Activated CD4-positive, alpha-beta T cell treated with anti-CD3 and anti-CD28 coated beads, Interleukin-2, amount 10 ng/mL, durations not matched to agents 7 days and 5 days (primary cell): ENCODE measurements at regions not wholly inside any gene's neighbourhood (a gene's known extent, or its start where the extent isn't known, plus 50 kb on each side); places are given as distances from the start of the nearest gene placed in this dataset.

ENCODE experiments used
- CTCF ChIA-PET: fragments of 350-600 bp; sonication (Branson Sonifier 250); formaldehyde crosslinking; loops from one replicate; lab custom pipeline; 2021; ENCODE audit warnings: antibody characterized with exemption; lab: Charles Lee
- POLR2A ChIA-PET: fragments of 350-600 bp; sonication (Branson Sonifier 250); formaldehyde crosslinking; loops from one replicate; lab custom pipeline; 2021; ENCODE audit warnings: antibody characterized with exemption; lab: Charles Lee
- DNase-seq: peaks from one replicate; pipeline ENCODE4 v3.0.0-alpha.2; 2020
- H3K27ac Mint-ChIP-seq: one replicate; pipeline ENCODE4 v1.8.0; 2021; ENCODE audit warnings: mild to moderate bottlenecking, moderate library complexity, mixed read lengths
- H3K27me3 Mint-ChIP-seq: one replicate; pipeline ENCODE4 v1.8.0; 2021; ENCODE audit warnings: mixed read lengths
- H3K36me3 Mint-ChIP-seq: one replicate; pipeline ENCODE4 v1.8.0; 2021; ENCODE audit warnings: low read depth, mixed read lengths
- H3K4me1 Mint-ChIP-seq: one replicate; pipeline ENCODE4 v1.8.0; 2021; ENCODE audit warnings: mixed read lengths
- H3K4me3 Mint-ChIP-seq: one replicate; pipeline ENCODE4 v1.8.0; 2021; ENCODE audit warnings: mild to moderate bottlenecking, moderate library complexity, mixed read lengths
- H3K9me3 Mint-ChIP-seq: one replicate; pipeline ENCODE4 v1.8.0; 2021; ENCODE audit warnings: mixed read lengths

GRCh38 chr10:43905512-43906236 lies 257.0 kb upstream of the ZNF32 start:
- Mint-ChIP-seq H3K27ac (no peak overlapping the region), H3K4me3 (no peak overlapping the region), H3K9me3 (no peaks in the 10 kb centered on the region), H3K4me1 (no peaks in the 10 kb centered on the region), H3K36me3 (no peaks in the 10 kb centered on the region), H3K27me3 (peaks cover 3% of the 10 kb centered on the region)
- no peak for DNase-seq
- ChIA-PET POLR2A (no interaction called here), CTCF (interaction anchor here (0.6 kb wide), 1 partner anchor 21 kb away, joined by 3 read pairs; no protein-coding TSS in a partner anchor)

- no peak for DNase-seq
- ChIA-PET CTCF (interaction anchor here (0.6 to 0.7 kb wide), 2 partner anchors 28 to 100 kb away, joined by 3 to 5 read pairs; no protein-coding TSS in a partner anchor), POLR2A (no interaction called here)
- H3K27ac Mint-ChIP-seq = no peak overlapping the region
- H3K36me3 Mint-ChIP-seq = no peaks in the 10 kb centered on the region
- no peak overlapping the region for H3K4me3 Mint-ChIP-seq
- H3K4me1 Mint-ChIP-seq = no peaks in the 10 kb centered on the region
- peaks cover 3% of the 10 kb centered on the region for H3K27me3 Mint-ChIP-seq
- no peaks in the 10 kb centered on the region for H3K9me3 Mint-ChIP-seq
Observed at GRCh38 chr10:43904844-43905243, 256.2 kb upstream of the ZNF32 start.

GRCh38 chr10:43904301-43904700 lies 255.6 kb upstream of the ZNF32 start:
- DNase-seq = no peak
- POLR2A ChIA-PET = no interaction called here
- H3K4me1 Mint-ChIP-seq = no peaks in the 10 kb centered on the region

GRCh38 chr10:43903451-43903850 lies 254.8 kb upstream of the ZNF32 start:
- H3K27ac Mint-ChIP-seq = no peak overlapping the region
- POLR2A ChIA-PET = no interaction called here

More at GRCh38 chr10:43904301-43904700, 255.6 kb upstream of the ZNF32 start:
- CTCF ChIA-PET = interaction anchor here (0.6 kb wide), 1 partner anchor 28 kb away, joined by 5 read pairs; no protein-coding TSS in a partner anchor
- no peak overlapping the region for H3K4me3 Mint-ChIP-seq
- no peaks in the 10 kb centered on the region for H3K36me3 Mint-ChIP-seq
- no peaks in the 10 kb centered on the region for H3K9me3 Mint-ChIP-seq
- peaks cover 3% of the 10 kb centered on the region for H3K27me3 Mint-ChIP-seq
- no peak overlapping the region for H3K27ac Mint-ChIP-seq

GRCh38 chr10:43902842-43903241 lies 254.2 kb upstream of the ZNF32 start:
- CTCF ChIA-PET = interaction anchor here (1.7 kb wide), 1 partner anchor 9 kb away, joined by 8 read pairs; no protein-coding TSS in a partner anchor
- POLR2A ChIA-PET = no interaction called here
- no peak overlapping the region for H3K27ac Mint-ChIP-seq
- H3K36me3 Mint-ChIP-seq = no peaks in the 10 kb centered on the region
- H3K4me1 Mint-ChIP-seq = no peaks in the 10 kb centered on the region
- no peak for DNase-seq
- H3K4me3 Mint-ChIP-seq = no peak overlapping the region
- H3K9me3 Mint-ChIP-seq = no peaks in the 10 kb centered on the region
- H3K27me3 Mint-ChIP-seq = peaks cover 3% of the 10 kb centered on the region

More at GRCh38 chr10:43903451-43903850, 254.8 kb upstream of the ZNF32 start:
- CTCF ChIA-PET = interaction anchor here (1.7 kb wide), 1 partner anchor 8 kb away, joined by 8 read pairs; no protein-coding TSS in a partner anchor
- Mint-ChIP-seq H3K4me3 (no peak overlapping the region), H3K27me3 (peaks cover 3% of the 10 kb centered on the region), H3K36me3 (no peaks in the 10 kb centered on the region), H3K9me3 (no peaks in the 10 kb centered on the region), H3K4me1 (no peaks in the 10 kb centered on the region)
- DNase-seq = no peak

- H3K27ac Mint-ChIP-seq = no peak overlapping the region
- H3K4me3 Mint-ChIP-seq = no peak overlapping the region
- DNase-seq = no peak
- ChIA-PET POLR2A (no interaction called here), CTCF (interaction anchor here (1.7 kb wide), 1 partner anchor 9 kb away, joined by 8 read pairs; no protein-coding TSS in a partner anchor)
- no peaks in the 10 kb centered on the region for H3K36me3 Mint-ChIP-seq
- peaks cover under 1% of the 10 kb centered on the region for H3K27me3 Mint-ChIP-seq
- H3K9me3 Mint-ChIP-seq = no peaks in the 10 kb centered on the region
- no peaks in the 10 kb centered on the region for H3K4me1 Mint-ChIP-seq
Observed at GRCh38 chr10:43901744-43902504, 253.2 kb upstream of the ZNF32 start.

- Mint-ChIP-seq H3K27ac (no peak overlapping the region), H3K4me1 (no peaks in the 10 kb centered on the region), H3K9me3 (no peaks in the 10 kb centered on the region), H3K27me3 (no peaks in the 10 kb centered on the region), H3K4me3 (no peak overlapping the region), H3K36me3 (no peaks in the 10 kb centered on the region)
- ChIA-PET POLR2A (no interaction called here), CTCF (no interaction called here)
- DNase-seq = no peak
Observed at GRCh38 chr10:43901302-43901701, 252.6 kb upstream of the ZNF32 start.

GRCh38 chr10:43900571-43900970 lies 251.9 kb upstream of the ZNF32 start:
- CTCF ChIA-PET = no interaction called here

GRCh38 chr10:43899224-43899959 lies 250.7 kb upstream of the ZNF32 start:
- H3K4me3 Mint-ChIP-seq = no peak overlapping the region
- H3K27ac Mint-ChIP-seq = no peak overlapping the region
- CTCF ChIA-PET = no interaction called here
- H3K36me3 Mint-ChIP-seq = no peaks in the 10 kb centered on the region
- no peaks in the 10 kb centered on the region for H3K9me3 Mint-ChIP-seq
- DNase-seq = no peak
- POLR2A ChIA-PET = no interaction called here
- H3K4me1 Mint-ChIP-seq = no peaks in the 10 kb centered on the region
- H3K27me3 Mint-ChIP-seq = peaks cover 6% of the 10 kb centered on the region

More at GRCh38 chr10:43900571-43900970, 251.9 kb upstream of the ZNF32 start:
- no peak overlapping the region for H3K27ac Mint-ChIP-seq
- H3K4me3 Mint-ChIP-seq = no peak overlapping the region
- H3K4me1 Mint-ChIP-seq = no peaks in the 10 kb centered on the region
- POLR2A ChIA-PET = no interaction called here
- no peaks in the 10 kb centered on the region for H3K9me3 Mint-ChIP-seq
- no peaks in the 10 kb centered on the region for H3K36me3 Mint-ChIP-seq
- peaks cover 3% of the 10 kb centered on the region for H3K27me3 Mint-ChIP-seq
- no peak for DNase-seq

GRCh38 chr10:43898592-43898991 lies 249.9 kb upstream of the ZNF32 start:
- Mint-ChIP-seq H3K4me3 (no peak overlapping the region), H3K9me3 (no peaks in the 10 kb centered on the region), H3K27ac (no peak overlapping the region), H3K36me3 (no peaks in the 10 kb centered on the region), H3K27me3 (peaks cover 9% of the 10 kb centered on the region), H3K4me1 (no peaks in the 10 kb centered on the region)
- ChIA-PET POLR2A (no interaction called here), CTCF (no interaction called here)
- DNase-seq = no peak

GRCh38 chr10:43897765-43898419 lies 249.2 kb upstream of the ZNF32 start:
- H3K27me3 Mint-ChIP-seq = peaks cover 9% of the 10 kb centered on the region
- no peak overlapping the region for H3K4me3 Mint-ChIP-seq
- H3K27ac Mint-ChIP-seq = no peak overlapping the region
- H3K4me1 Mint-ChIP-seq = no peaks in the 10 kb centered on the region
- no peaks in the 10 kb centered on the region for H3K9me3 Mint-ChIP-seq
- ChIA-PET CTCF (no interaction called here), POLR2A (no interaction called here)
- DNase-seq = no peak
- H3K36me3 Mint-ChIP-seq = no peaks in the 10 kb centered on the region

GRCh38 chr10:43892062-43892770 lies 243.5 kb upstream of the ZNF32 start:
- no peak for DNase-seq
- Mint-ChIP-seq H3K27ac (no peak overlapping the region), H3K27me3 (peaks cover 29% of the 10 kb centered on the region), H3K36me3 (no peaks in the 10 kb centered on the region), H3K4me1 (no peaks in the 10 kb centered on the region), H3K9me3 (no peaks in the 10 kb centered on the region), H3K4me3 (no peak overlapping the region)
- ChIA-PET CTCF (no interaction called here), POLR2A (no interaction called here)
